Hepatocyte (in vitro differentiated cells): ENCODE measurements at regions not wholly inside any gene's neighbourhood (a gene's known extent, or its start where the extent isn't known, plus 50 kb on each side); places are given as distances from the start of the nearest gene placed in this dataset.

Source experiments
- EZH2 ChIP-seq: fragments of 200-600 bp; sonication (generic); IDR thresholded peaks from 2 replicates; pipeline ENCODE4 v1.6.1; 2016; ENCODE audit warnings: antibody characterized with exemption, mild to moderate bottlenecking, borderline replicate concordance
- EZH2phosphoT487 ChIP-seq: fragments of 200-600 bp; sonication (generic); IDR thresholded peaks from one replicate; pipeline ENCODE4 v1.6.1; 2018; ENCODE audit warnings: antibody characterized with exemption, mild to moderate bottlenecking, low read depth, moderate library complexity; ENCODE audit not compliant: unreplicated experiment, severe bottlenecking
- TF ChIP-seq, protein P1 (sequence below): fragments of 200-600 bp; sonication (generic); IDR thresholded peaks from 2 replicates; pipeline ENCODE4 v1.5.1; 2016; ENCODE audit warnings: antibody characterized with exemption, mild to moderate bottlenecking; ENCODE audit not compliant: poor library complexity

DNA sequence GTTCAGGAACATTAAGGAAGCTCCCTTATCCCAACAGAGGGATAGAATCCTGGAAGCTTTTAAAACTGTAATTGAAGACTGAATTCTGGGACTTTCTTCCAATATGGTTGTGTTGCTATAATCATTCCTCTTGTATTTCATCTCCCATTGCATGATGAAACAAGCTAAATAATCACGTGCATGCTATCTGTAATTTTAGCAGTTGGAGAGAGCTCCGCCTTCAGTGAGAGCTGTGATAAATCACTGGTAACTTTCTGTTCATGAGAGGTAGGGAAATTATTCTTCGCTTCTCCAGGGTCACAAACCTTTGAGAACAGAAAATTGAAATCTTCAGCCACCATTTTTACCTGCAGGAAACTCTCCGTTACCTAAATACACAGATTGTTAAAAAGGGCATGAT is 530.2 kb downstream of the HTR7 start:
- TF ChIP-seq, protein P1, sequence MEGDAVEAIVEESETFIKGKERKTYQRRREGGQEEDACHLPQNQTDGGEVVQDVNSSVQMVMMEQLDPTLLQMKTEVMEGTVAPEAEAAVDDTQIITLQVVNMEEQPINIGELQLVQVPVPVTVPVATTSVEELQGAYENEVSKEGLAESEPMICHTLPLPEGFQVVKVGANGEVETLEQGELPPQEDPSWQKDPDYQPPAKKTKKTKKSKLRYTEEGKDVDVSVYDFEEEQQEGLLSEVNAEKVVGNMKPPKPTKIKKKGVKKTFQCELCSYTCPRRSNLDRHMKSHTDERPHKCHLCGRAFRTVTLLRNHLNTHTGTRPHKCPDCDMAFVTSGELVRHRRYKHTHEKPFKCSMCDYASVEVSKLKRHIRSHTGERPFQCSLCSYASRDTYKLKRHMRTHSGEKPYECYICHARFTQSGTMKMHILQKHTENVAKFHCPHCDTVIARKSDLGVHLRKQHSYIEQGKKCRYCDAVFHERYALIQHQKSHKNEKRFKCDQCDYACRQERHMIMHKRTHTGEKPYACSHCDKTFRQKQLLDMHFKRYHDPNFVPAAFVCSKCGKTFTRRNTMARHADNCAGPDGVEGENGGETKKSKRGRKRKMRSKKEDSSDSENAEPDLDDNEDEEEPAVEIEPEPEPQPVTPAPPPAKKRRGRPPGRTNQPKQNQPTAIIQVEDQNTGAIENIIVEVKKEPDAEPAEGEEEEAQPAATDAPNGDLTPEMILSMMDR = no peak
- TF ChIP-seq EZH2phosphoT487 (no peak), EZH2 (no peak)
